Keratinocyte (primary cell): ENCODE measurements at regions not wholly inside any gene's neighbourhood (a gene's known extent, or its start where the extent isn't known, plus 50 kb on each side); places are given as distances from the start of the nearest gene placed in this dataset.
A peak's percentile ranks its signal among the peaks of the same experiment; 100 is the strongest.

ENCODE experiments used
- DNase-seq: peaks from one replicate; pipeline ENCODE4 v3.0.0-alpha.2; 2011; ENCODE audit warnings: low read depth, missing footprints, low spot score
- FAIRE-seq: peaks from 2 replicates; lab custom pipeline; 2011; peaks lifted over from hg19 to GRCh38; lab: Jason Lieb, UNC
- H2AFZ ChIP-seq: 2 replicates; pipeline ENCODE4 v1.6.0; 2012; ENCODE audit warnings: low read length, control low read depth, inconsistent platforms; ENCODE audit not compliant: control insufficient read depth
- H3K27ac ChIP-seq: 2 replicates; pipeline ENCODE4 v1.5.1; 2011; ENCODE audit warnings: low read length; ENCODE audit not compliant: control insufficient read depth, insufficient read depth
- H3K27me3 ChIP-seq: 3 replicates; pipeline ENCODE4 v1.6.0; 2011; ENCODE audit warnings: low read length; ENCODE audit not compliant: control insufficient read depth, insufficient read depth; ENCODE audit errors: extremely low read depth
- H3K36me3 ChIP-seq, 2 experiments: 2 replicates in 1 of 2; 3 replicates in 1 of 2; pipeline ENCODE4 v1.5.1; 2011; ENCODE audit warnings: low read length in 2 of 2, mild to moderate bottlenecking in 1 of 2; ENCODE audit not compliant: control insufficient read depth in 2 of 2, insufficient read depth in 2 of 2; ENCODE audit errors: extremely low read depth in 1 of 2
- H3K4me1 ChIP-seq: 3 replicates; pipeline ENCODE4 v1.5.1; 2011; ENCODE audit warnings: low read length; ENCODE audit not compliant: control insufficient read depth, insufficient read depth; ENCODE audit errors: extremely low read depth
- H3K4me2 ChIP-seq: 3 replicates; pipeline ENCODE4 v1.6.0; 2011; ENCODE audit warnings: low read depth, low read length; ENCODE audit not compliant: control insufficient read depth, insufficient read depth; ENCODE audit errors: extremely low read depth
- H3K4me3 ChIP-seq, 3 experiments: fragments of 200-600 bp in 1 of 3; sonication (generic) in 1 of 3; 2 replicates in 2 of 3; 3 replicates in 1 of 3; pipeline ENCODE4 v1.5.1; 2011 to 2016; ENCODE audit warnings: low read length in 3 of 3, mild to moderate bottlenecking in 3 of 3, control low read depth in 2 of 3, inconsistent platforms in 1 of 3, low read depth in 1 of 3, mixed read lengths in 1 of 3, mixed run types in 1 of 3, moderate library complexity in 1 of 3; ENCODE audit not compliant: control insufficient read depth in 2 of 3, insufficient read depth in 2 of 3; ENCODE audit errors: extremely low read depth in 1 of 3
- H3K79me2 ChIP-seq: 2 replicates; pipeline ENCODE4 v1.6.0; 2012; ENCODE audit warnings: low read length; ENCODE audit not compliant: control insufficient read depth, insufficient read depth
- H3K9ac ChIP-seq: 3 replicates; pipeline ENCODE4 v1.6.0; 2011; ENCODE audit warnings: low read length; ENCODE audit not compliant: control insufficient read depth, insufficient read depth; ENCODE audit errors: extremely low read depth
- H3K9me1 ChIP-seq: 3 replicates; pipeline ENCODE4 v1.6.0; 2011; ENCODE audit warnings: low read length; ENCODE audit not compliant: control insufficient read depth, insufficient read depth; ENCODE audit errors: extremely low read depth
- H3K9me3 ChIP-seq: 2 replicates; pipeline ENCODE4 v1.5.1; 2012; ENCODE audit warnings: low read depth, low read length; ENCODE audit not compliant: control insufficient read depth
- H4K20me1 ChIP-seq: 3 replicates; pipeline ENCODE4 v1.6.0; 2011; ENCODE audit warnings: low read length; ENCODE audit not compliant: control insufficient read depth, insufficient read depth; ENCODE audit errors: extremely low read depth
- CTCF ChIP-seq, 3 experiments: IDR thresholded peaks in 1 of 3; conservative IDR thresholded peaks in 1 of 3; optimal IDR thresholded peaks in 1 of 3; 2 replicates in 2 of 3; 3 replicates in 1 of 3; pipeline versions ENCODE3 to v1.5.1; 2011; ENCODE audit warnings: low read length in 3 of 3, mild to moderate bottlenecking in 3 of 3, moderate library complexity in 2 of 3, control low read depth in 1 of 3, inconsistent platforms in 1 of 3; ENCODE audit not compliant: insufficient read depth in 2 of 3; ENCODE audit errors: extremely low read depth in 1 of 3
- EZH2 ChIP-seq: IDR thresholded peaks from one replicate; pipeline ENCODE4 v1.6.1; 2012; ENCODE audit warnings: inconsistent platforms, mild to moderate bottlenecking, low read length, moderate library complexity
- dilution Hi-C: fragments of 300-500 bp; cut with MboI; formaldehyde crosslinking; loops from one replicate; pipeline ENCODE4 v1.7.0; 2020; ENCODE audit warnings: low sequenced_read_pairs; ENCODE audit not compliant: extremely low pct_ligation_motif_present

DNA sequence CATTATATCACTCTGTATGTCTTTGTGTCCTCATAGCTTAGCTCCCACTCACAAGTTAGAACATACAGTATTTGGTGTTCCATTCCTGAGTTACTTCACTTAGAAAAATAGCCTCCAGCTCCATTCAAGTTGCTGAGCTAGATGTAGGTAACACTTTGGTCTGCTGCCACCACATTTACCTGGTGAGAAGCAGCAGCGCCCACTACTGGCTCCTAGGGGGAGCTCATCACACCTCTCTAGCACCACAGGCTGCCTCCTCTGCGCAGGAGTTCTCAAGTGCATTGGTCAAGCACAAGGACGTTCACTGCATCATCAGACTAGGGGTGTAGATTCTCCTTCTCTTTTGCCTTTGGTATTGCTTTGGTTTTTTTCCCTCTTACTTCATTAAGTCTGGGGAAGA is 530.9 kb upstream of the AUTS2 start:
- no peaks in the 10 kb centered on the region for H3K36me3 ChIP-seq
- H2AFZ ChIP-seq: no peak overlapping the region
- no peaks in the 10 kb centered on the region for H3K79me2 ChIP-seq
- H3K4me3 ChIP-seq: no peak overlapping the region
- TF ChIP-seq EZH2: no peak
- peak; percentile 53 to 81 (median 76) for TF ChIP-seq CTCF (optimal IDR thresholded peaks at IDR 0.05 in 1 of 3, IDR thresholded peaks at IDR 0.05 in 1 of 3, conservative IDR thresholded peaks at IDR 0.05 in 1 of 3; ENCODE audit: extremely low read depth in 1 of 3, insufficient read depth in 2 of 3, low read length in 3 of 3)
- no peak overlapping the region for H3K27ac ChIP-seq
- no peaks in the 10 kb centered on the region for H3K4me1 ChIP-seq
- no peaks in the 10 kb centered on the region for H3K9me1 ChIP-seq
- no peaks in the 10 kb centered on the region for H3K9me3 ChIP-seq
- no peaks in the 10 kb centered on the region for H3K27me3 ChIP-seq
- DNase-seq (peak; percentile 2), FAIRE-seq (no peak)
- no peak overlapping the region for H3K9ac ChIP-seq
- dilution Hi-C loops: no loop called here
- H4K20me1 ChIP-seq: no peaks in the 10 kb centered on the region
- no peak overlapping the region for H3K4me2 ChIP-seq

GRCh38 chr7:69070476-69070875 is 527.8 kb upstream of the AUTS2 start:
- Histone ChIP-seq H3K79me2 (no peaks in the 10 kb centered on the region), H3K9me3 (no peaks in the 10 kb centered on the region), H2AFZ (no peak overlapping the region), H3K4me1 (no peaks in the 10 kb centered on the region), H3K36me3 (no peaks in the 10 kb centered on the region), H3K4me3 (no peak overlapping the region), H3K9me1 (no peaks in the 10 kb centered on the region), H3K4me2 (no peak overlapping the region), H3K27ac (no peak overlapping the region), H3K27me3 (no peaks in the 10 kb centered on the region), H4K20me1 (no peaks in the 10 kb centered on the region), H3K9ac (no peak overlapping the region)
- TF ChIP-seq EZH2 (no peak), CTCF (optimal IDR thresholded peaks at IDR 0.05 in 1 of 3, IDR thresholded peaks at IDR 0.05 in 1 of 3, conservative IDR thresholded peaks at IDR 0.05 in 1 of 3; ENCODE audit: extremely low read depth in 1 of 3, insufficient read depth in 2 of 3, low read length in 3 of 3) (no peak)
- FAIRE-seq (no peak), DNase-seq (no peak)
- dilution Hi-C loops: no loop called here
